Neutrophil (primary cell): ENCODE measurements at regions not wholly inside any gene's neighbourhood (a gene's known extent, or its start where the extent isn't known, plus 50 kb on each side); places are given as distances from the start of the nearest gene placed in this dataset.

Source experiments
- H3K27ac ChIP-seq: fragments of 200-600 bp; sonication (generic); 2 replicates; pipeline ENCODE4 v1.5.1; 2016; ENCODE audit warnings: mild to moderate bottlenecking, moderate library complexity
- H3K27me3 ChIP-seq: fragments of 200-600 bp; sonication (generic); 2 replicates; pipeline ENCODE4 v1.6.0; 2016; ENCODE audit warnings: mild to moderate bottlenecking
- H3K36me3 ChIP-seq: fragments of 200-600 bp; sonication (generic); 2 replicates; pipeline ENCODE4 v1.5.1; 2017
- H3K4me1 ChIP-seq, 2 experiments: fragments of 200-600 bp in 1 of 2; sonication (generic) in 1 of 2; 1 replicate in 1 of 2; 2 replicates in 1 of 2; pipeline versions ENCODE4 v1.5.1 to v1.6.1; 2013 to 2016; ENCODE audit warnings: low read depth in 1 of 2, low read length in 1 of 2, mild to moderate bottlenecking in 1 of 2, moderate library complexity in 1 of 2; ENCODE audit not compliant: control insufficient read depth in 1 of 2, insufficient read depth in 1 of 2
- H3K4me3 ChIP-seq, 2 experiments: fragments of 200-600 bp in 1 of 2; sonication (generic) in 1 of 2; 1 replicate in 1 of 2; 2 replicates in 1 of 2; pipeline ENCODE4 v1.5.1; 2013 to 2016; ENCODE audit warnings: low read depth in 1 of 2, low read length in 1 of 2, mild to moderate bottlenecking in 1 of 2, moderate library complexity in 1 of 2
- H3K9me3 ChIP-seq: fragments of 200-600 bp; sonication (generic); 2 replicates; pipeline ENCODE4 v1.5.1; 2016
- CTCF ChIP-seq: fragments of 200-600 bp; sonication (generic); IDR thresholded peaks from 2 replicates; pipeline ENCODE4 v1.5.1; 2016; ENCODE audit warnings: antibody characterized with exemption

DNA sequence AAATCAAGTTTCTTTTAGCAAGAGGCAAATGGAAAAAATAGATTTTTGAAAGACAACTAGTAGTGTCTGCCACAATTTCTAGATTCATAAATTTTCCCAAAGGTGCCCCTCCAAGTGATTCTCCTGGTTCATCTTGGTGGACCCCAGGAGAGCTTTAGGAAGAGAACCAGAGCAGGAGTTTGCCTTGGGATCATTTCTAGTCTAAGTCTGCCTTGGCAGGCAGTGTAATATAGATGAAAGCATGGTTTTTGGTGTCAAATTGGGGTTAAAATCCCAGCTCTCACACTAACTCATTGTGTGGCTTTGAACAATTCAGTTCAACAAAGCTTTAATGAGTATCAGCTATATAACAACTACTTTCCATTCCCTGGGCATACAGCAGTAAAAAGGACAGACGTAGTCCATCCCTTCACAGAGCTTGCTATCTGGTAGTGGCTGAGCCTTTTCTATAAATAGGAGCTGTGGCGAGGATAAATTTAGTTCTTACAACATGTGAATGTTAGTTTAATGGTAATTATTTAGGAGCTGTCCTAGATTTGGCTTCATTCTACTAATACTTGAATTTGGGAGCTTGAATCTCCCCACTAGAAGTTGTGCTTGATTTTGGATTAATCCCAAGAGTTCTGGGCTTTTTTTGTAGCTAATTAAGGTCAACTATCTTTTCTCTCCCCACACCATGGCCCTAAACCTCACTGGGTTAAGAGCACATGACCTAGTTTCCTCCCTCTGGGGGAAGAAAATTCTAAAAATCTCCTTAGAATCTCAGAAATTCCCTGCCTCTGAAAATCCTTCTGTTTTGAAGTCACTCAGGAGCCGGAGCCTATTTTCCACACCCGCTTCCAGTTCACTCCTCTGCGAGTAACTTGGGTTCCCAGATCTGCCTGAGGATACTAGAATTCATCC is 197.8 kb downstream of the PCSK1 start:
- H3K27ac ChIP-seq, result no peak overlapping the region
- no peaks in the 10 kb centered on the region for H3K27me3 ChIP-seq
- no peaks in the 10 kb centered on the region for H3K9me3 ChIP-seq
- no peaks in the 10 kb centered on the region for H3K36me3 ChIP-seq
- no peak for TF ChIP-seq CTCF
- H3K4me1 ChIP-seq, result no peaks in the 10 kb centered on the region
- H3K4me3 ChIP-seq, result no peak overlapping the region

DNA sequence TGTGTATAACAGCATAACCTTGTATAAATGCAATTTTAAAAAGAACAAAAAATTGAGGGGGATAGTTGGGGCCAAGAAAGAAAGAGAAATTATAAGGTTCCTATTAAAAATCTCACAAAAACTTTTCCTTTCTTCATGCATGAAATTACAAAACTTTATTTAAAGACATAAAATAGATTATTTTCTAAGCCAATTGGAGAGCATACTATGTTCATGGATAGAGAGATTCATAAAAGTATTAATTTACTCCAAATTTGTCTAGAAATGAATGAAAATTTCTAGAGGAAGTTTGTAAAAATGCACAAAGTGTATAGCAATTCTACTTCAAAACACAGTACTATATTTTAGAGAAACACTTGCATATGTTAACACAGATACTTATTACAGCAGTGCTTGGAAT is 200.4 kb downstream of the PCSK1 start:
- H3K27me3 ChIP-seq, result no peaks in the 10 kb centered on the region
- H3K4me1 ChIP-seq, result no peaks in the 10 kb centered on the region
- no peak overlapping the region for H3K4me3 ChIP-seq
- no peaks in the 10 kb centered on the region for H3K36me3 ChIP-seq
- no peaks in the 10 kb centered on the region for H3K9me3 ChIP-seq
- no peak for TF ChIP-seq CTCF
- no peak overlapping the region for H3K27ac ChIP-seq

GRCh38 chr5:96229188-96229587 is 203.9 kb downstream of the PCSK1 start:
- Histone ChIP-seq H3K36me3 (no peaks in the 10 kb centered on the region), H3K9me3 (no peaks in the 10 kb centered on the region), H3K27ac (no peak overlapping the region), H3K27me3 (no peaks in the 10 kb centered on the region), H3K4me1 (no peaks in the 10 kb centered on the region), H3K4me3 (no peak overlapping the region)
- TF ChIP-seq CTCF, result no peak

DNA sequence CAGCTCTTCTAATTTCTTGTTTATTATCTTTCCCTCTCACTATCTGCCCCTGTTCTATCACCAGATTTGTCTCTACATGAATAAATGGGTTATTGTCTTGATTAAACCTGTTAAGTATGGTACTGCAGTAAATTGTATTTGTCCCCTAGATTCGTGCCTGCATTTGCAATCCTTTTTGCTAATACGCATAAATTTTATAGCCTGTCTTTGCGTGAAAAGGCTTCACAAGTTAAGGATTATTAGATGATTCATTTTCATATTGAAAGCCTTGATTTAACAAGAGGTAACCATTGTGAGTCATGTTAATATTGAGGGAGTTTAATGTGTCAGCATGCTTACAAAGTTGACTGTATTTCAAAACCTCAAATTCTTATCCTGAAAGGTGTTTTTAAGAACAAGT is 204.6 kb downstream of the PCSK1 start:
- Histone ChIP-seq H3K27ac (no peak overlapping the region), H3K36me3 (no peaks in the 10 kb centered on the region), H3K9me3 (no peaks in the 10 kb centered on the region), H3K4me3 (no peak overlapping the region), H3K27me3 (no peaks in the 10 kb centered on the region), H3K4me1 (no peaks in the 10 kb centered on the region)
- TF ChIP-seq CTCF, result no peak

- H3K9me3 ChIP-seq, result no peaks in the 10 kb centered on the region
- H3K27me3 ChIP-seq, result no peaks in the 10 kb centered on the region
- no peaks in the 10 kb centered on the region for H3K4me1 ChIP-seq
- no peak overlapping the region for H3K4me3 ChIP-seq
- no peak for TF ChIP-seq CTCF
- no peaks in the 10 kb centered on the region for H3K36me3 ChIP-seq
- no peak overlapping the region for H3K27ac ChIP-seq
Measured at GRCh38 chr5:96227957-96228356, 205.1 kb downstream of the PCSK1 start.
